ENCODE measurements at regions not wholly inside any gene's neighbourhood (a gene's known extent, or its start where the extent isn't known, plus 50 kb on each side); places are given as distances from the start of the nearest gene placed in this dataset.

GRCh38 chr7:85931919-85932318 is 711.8 kb upstream of the GRM3 start:
- ATAC-seq (ENCODE audit: insufficient read depth, low read depth) (no peak), DNase-seq (no peak)
- Histone ChIP-seq H4K20me1 (ENCODE audit: insufficient read depth, low read length) (no peaks in the 10 kb centered on the region), H3K9ac (ENCODE audit: low read depth, low read length) (no peak overlapping the region), H3K36me3 (ENCODE audit: insufficient read depth, low read length) (no peaks in the 10 kb centered on the region), H3K4me3 (ENCODE audit: low read depth in 1 of 2, low read length in 2 of 2) (no peak overlapping the region), H3K4me2 (ENCODE audit: insufficient read depth, low read length) (no peak overlapping the region), H3K27ac (ENCODE audit: low read length) (no peak overlapping the region), H2AFZ (ENCODE audit: low read depth, low read length) (no peak overlapping the region), H3K79me2 (ENCODE audit: insufficient read depth, low read length) (no peaks in the 10 kb centered on the region), H3K27me3 (ENCODE audit: insufficient read depth, low read length, poor library complexity) (no peaks in the 10 kb centered on the region), H3K4me1 (ENCODE audit: insufficient read depth, low read length) (no peaks in the 10 kb centered on the region), H3K9me3 (ENCODE audit: insufficient read depth, low read length, severe bottlenecking) (no peaks in the 10 kb centered on the region)
- TF ChIP-seq CTCF (IDR thresholded peaks at IDR 0.05; ENCODE audit: borderline replicate concordance, extremely low read depth, low read length, poor library complexity, severe bottlenecking) (no peak), EZH2 (IDR thresholded peaks at IDR 0.05; ENCODE audit: borderline replicate concordance, low read depth, low read length, severe bottlenecking) (no peak)

GRCh38 chr7:85928500-85928899 is 715.2 kb upstream of the GRM3 start:
- no peaks in the 10 kb centered on the region for H3K27me3 ChIP-seq (ENCODE audit: insufficient read depth, low read length, poor library complexity)
- H3K36me3 ChIP-seq (ENCODE audit: insufficient read depth, low read length) = no peaks in the 10 kb centered on the region
- H3K27ac ChIP-seq (ENCODE audit: low read length) = no peak overlapping the region
- no peaks in the 10 kb centered on the region for H3K4me1 ChIP-seq (ENCODE audit: insufficient read depth, low read length)
- H3K9ac ChIP-seq (ENCODE audit: low read depth, low read length) = no peak overlapping the region
- DNase-seq = no peak
- H3K9me3 ChIP-seq (ENCODE audit: insufficient read depth, low read length, severe bottlenecking) = no peaks in the 10 kb centered on the region
- ATAC-seq (ENCODE audit: insufficient read depth, low read depth) = no peak
- H4K20me1 ChIP-seq (ENCODE audit: insufficient read depth, low read length) = no peaks in the 10 kb centered on the region
- H3K79me2 ChIP-seq (ENCODE audit: insufficient read depth, low read length) = no peaks in the 10 kb centered on the region
- H3K4me3 ChIP-seq (ENCODE audit: low read depth in 1 of 2, low read length in 2 of 2) = no peak overlapping the region
- H3K4me2 ChIP-seq (ENCODE audit: insufficient read depth, low read length) = no peak overlapping the region
- no peak overlapping the region for H2AFZ ChIP-seq (ENCODE audit: low read depth, low read length)
- TF ChIP-seq EZH2 (IDR thresholded peaks at IDR 0.05; ENCODE audit: borderline replicate concordance, low read depth, low read length, severe bottlenecking) = no peak
- TF ChIP-seq CTCF (IDR thresholded peaks at IDR 0.05; ENCODE audit: borderline replicate concordance, extremely low read depth, low read length, poor library complexity, severe bottlenecking) = no peak

GRCh38 chr7:85927226-85927625 is 716.5 kb upstream of the GRM3 start:
- DNase-seq (no peak), ATAC-seq (ENCODE audit: insufficient read depth, low read depth) (no peak)
- H3K27me3 ChIP-seq (ENCODE audit: insufficient read depth, low read length, poor library complexity) = no peaks in the 10 kb centered on the region
- no peaks in the 10 kb centered on the region for H3K36me3 ChIP-seq (ENCODE audit: insufficient read depth, low read length)
- no peak overlapping the region for H3K4me2 ChIP-seq (ENCODE audit: insufficient read depth, low read length)
- no peak overlapping the region for H3K27ac ChIP-seq (ENCODE audit: low read length)
- no peak overlapping the region for H3K4me3 ChIP-seq (ENCODE audit: low read depth in 1 of 2, low read length in 2 of 2)
- H3K79me2 ChIP-seq (ENCODE audit: insufficient read depth, low read length) = no peaks in the 10 kb centered on the region
- H3K4me1 ChIP-seq (ENCODE audit: insufficient read depth, low read length) = no peaks in the 10 kb centered on the region
- TF ChIP-seq CTCF (IDR thresholded peaks at IDR 0.05; ENCODE audit: borderline replicate concordance, extremely low read depth, low read length, poor library complexity, severe bottlenecking) = no peak
- H3K9me3 ChIP-seq (ENCODE audit: insufficient read depth, low read length, severe bottlenecking) = no peaks in the 10 kb centered on the region
- no peak overlapping the region for H2AFZ ChIP-seq (ENCODE audit: low read depth, low read length)
- no peaks in the 10 kb centered on the region for H4K20me1 ChIP-seq (ENCODE audit: insufficient read depth, low read length)
- H3K9ac ChIP-seq (ENCODE audit: low read depth, low read length) = no peak overlapping the region

- Histone ChIP-seq H3K27me3 (ENCODE audit: insufficient read depth, low read length, poor library complexity) (no peaks in the 10 kb centered on the region), H3K27ac (ENCODE audit: low read length) (no peak overlapping the region), H4K20me1 (ENCODE audit: insufficient read depth, low read length) (no peaks in the 10 kb centered on the region), H3K79me2 (ENCODE audit: insufficient read depth, low read length) (no peaks in the 10 kb centered on the region), H3K4me3 (ENCODE audit: low read depth in 1 of 2, low read length in 2 of 2) (no peak overlapping the region), H3K4me1 (ENCODE audit: insufficient read depth, low read length) (no peaks in the 10 kb centered on the region), H3K4me2 (ENCODE audit: insufficient read depth, low read length) (no peak overlapping the region), H3K9me3 (ENCODE audit: insufficient read depth, low read length, severe bottlenecking) (no peaks in the 10 kb centered on the region), H3K36me3 (ENCODE audit: insufficient read depth, low read length) (no peaks in the 10 kb centered on the region), H3K9ac (ENCODE audit: low read depth, low read length) (no peak overlapping the region), H2AFZ (ENCODE audit: low read depth, low read length) (no peak overlapping the region)
- no peak for TF ChIP-seq EZH2 (IDR thresholded peaks at IDR 0.05; ENCODE audit: borderline replicate concordance, low read depth, low read length, severe bottlenecking)
- TF ChIP-seq CTCF (IDR thresholded peaks at IDR 0.05; ENCODE audit: borderline replicate concordance, extremely low read depth, low read length, poor library complexity, severe bottlenecking) = no peak
- ATAC-seq (ENCODE audit: insufficient read depth, low read depth) (no peak), DNase-seq (no peak)
Observed at GRCh38 chr7:85924062-85924461, 719.6 kb upstream of the GRM3 start.
